Thoracic aorta (tissue), 2 donors: ENCODE measurements at regions not wholly inside any gene's neighbourhood (a gene's known extent, or its start where the extent isn't known, plus 50 kb on each side); places are given as distances from the start of the nearest gene placed in this dataset.

Experiments
- ATAC-seq: fragments of 150-250 bp; one replicate; pipeline ENCODE4 v1.8.0; 2017; ENCODE audit warnings: low read depth; ENCODE audit not compliant: insufficient number of reproducible peaks, low FRiP score
- DNase-seq: peaks from one replicate; pipeline ENCODE4 v3.0.0-alpha.2; 2020; ENCODE audit warnings: low spot score
- H3K27ac ChIP-seq, 2 donors: fragments of 200-600 bp; sonication (generic); 1 replicate in 1 of 2; 2 replicates in 1 of 2; pipeline ENCODE4 v1.5.1; 2016; ENCODE audit warnings: mild to moderate bottlenecking in 2 of 2, moderate library complexity in 2 of 2
- H3K27me3 ChIP-seq: fragments of 200-600 bp; sonication (generic); replicated peaks from 2 replicates; pipeline ENCODE4 v1.6.0; 2016; ENCODE audit warnings: mild to moderate bottlenecking; ENCODE audit not compliant: insufficient read depth
- H3K36me3 ChIP-seq: fragments of 200-600 bp; sonication (generic); one replicate; pipeline ENCODE4 v1.5.1; 2016
- H3K4me1 ChIP-seq, 2 donors: fragments of 200-600 bp; sonication (generic); 1 replicate in 1 of 2; 2 replicates in 1 of 2; pipeline versions ENCODE4 v1.5.1 to v1.6.0; 2016; ENCODE audit warnings: low read depth in 2 of 2, mild to moderate bottlenecking in 1 of 2; ENCODE audit not compliant: control insufficient read depth in 1 of 2
- H3K4me3 ChIP-seq: fragments of 200-600 bp; sonication (generic); 2 replicates; pipeline ENCODE4 v1.5.1; 2016; ENCODE audit warnings: mild to moderate bottlenecking
- H3K9me3 ChIP-seq: fragments of 200-600 bp; sonication (generic); 2 replicates; pipeline ENCODE4 v1.5.1; 2016
- CTCF ChIP-seq: fragments of 200-600 bp; sonication (generic); IDR thresholded peaks from one replicate; pipeline ENCODE4 v1.5.1; 2019; ENCODE audit warnings: antibody characterized with exemption

GRCh38 chr12:28909291-28909690, 239.8 kb upstream of the FAR2 start:
- Histone ChIP-seq H3K9me3 (peaks cover 14% of the 10 kb centered on the region), H3K27me3 (no peaks in the 10 kb centered on the region), H3K4me1 (no peaks in the 10 kb centered on the region), H3K4me3 (no peak overlapping the region), H3K27ac (no peak overlapping the region), H3K36me3 (no peaks in the 10 kb centered on the region)
- no peak for ATAC-seq
- no peak for TF ChIP-seq CTCF
- DNase-seq = no peak

GRCh38 chr12:28925719-28926376, 223.2 kb upstream of the FAR2 start:
- Histone ChIP-seq H3K27me3 (no peaks in the 10 kb centered on the region), H3K36me3 (no peaks in the 10 kb centered on the region), H3K4me1 (no peaks in the 10 kb centered on the region), H3K4me3 (no peak overlapping the region), H3K9me3 (peaks cover 11% of the 10 kb centered on the region), H3K27ac (no peak overlapping the region)
- ATAC-seq (no peak), DNase-seq (no peak)
- TF ChIP-seq CTCF = no peak

GRCh38 chr12:28930704-28931103, 218.4 kb upstream of the FAR2 start:
- no peak overlapping the region for H3K27ac ChIP-seq
- no peak for ATAC-seq

GRCh38 chr12:28933176-28933575, 215.9 kb upstream of the FAR2 start:
- no peak for TF ChIP-seq CTCF
- Histone ChIP-seq H3K36me3 (no peaks in the 10 kb centered on the region), H3K27ac (no peak overlapping the region), H3K9me3 (no peaks in the 10 kb centered on the region), H3K4me1 (no peaks in the 10 kb centered on the region), H3K4me3 (no peak overlapping the region), H3K27me3 (no peaks in the 10 kb centered on the region)
- ATAC-seq (no peak), DNase-seq (no peak)

More at GRCh38 chr12:28930704-28931103, 218.4 kb upstream of the FAR2 start:
- no peak for TF ChIP-seq CTCF
- DNase-seq = no peak
- H3K4me3 ChIP-seq = no peak overlapping the region
- no peaks in the 10 kb centered on the region for H3K36me3 ChIP-seq
- H3K27me3 ChIP-seq = no peaks in the 10 kb centered on the region
- H3K4me1 ChIP-seq = no peaks in the 10 kb centered on the region
- H3K9me3 ChIP-seq = no peaks in the 10 kb centered on the region

DNA sequence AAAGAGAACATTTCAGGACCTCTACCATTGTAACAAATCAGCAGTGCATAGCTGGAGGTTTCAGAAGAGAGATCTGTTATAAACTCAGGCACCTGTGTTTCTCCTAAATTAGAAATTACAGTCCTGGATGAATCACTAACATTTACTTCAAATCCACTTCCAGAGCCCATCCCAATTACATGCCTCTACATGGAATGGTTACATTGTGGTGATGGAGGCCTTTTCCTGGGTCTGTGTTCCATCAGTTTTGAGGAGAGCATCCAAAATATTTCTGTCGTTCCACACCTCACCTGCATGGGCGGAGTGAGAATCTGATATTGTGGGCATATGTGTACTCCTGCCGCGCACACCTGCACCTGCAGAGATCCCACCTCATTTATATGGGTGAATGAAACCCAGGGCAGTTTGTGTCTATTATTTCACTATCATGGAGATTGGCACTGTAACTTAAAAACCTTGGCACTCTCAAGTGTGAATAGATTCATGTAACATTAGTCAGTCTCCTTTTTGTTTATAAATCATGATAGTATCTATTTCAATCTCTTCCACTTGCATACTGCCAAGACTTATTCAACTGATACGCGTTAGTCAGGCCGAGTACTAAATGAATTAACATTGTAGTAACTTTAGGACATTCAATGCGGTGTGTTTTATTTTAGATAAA, 215.1 kb upstream of the FAR2 start:
- DNase-seq (no peak), ATAC-seq (no peak)
- H3K4me1 ChIP-seq = no peaks in the 10 kb centered on the region
- H3K9me3 ChIP-seq = no peaks in the 10 kb centered on the region
- no peak overlapping the region for H3K27ac ChIP-seq
- H3K36me3 ChIP-seq = no peaks in the 10 kb centered on the region
- H3K4me3 ChIP-seq = no peak overlapping the region
- no peaks in the 10 kb centered on the region for H3K27me3 ChIP-seq
- no peak for TF ChIP-seq CTCF
